NCI-H128 (cell line): ENCODE measurements at regions not wholly inside any gene's neighbourhood (a gene's known extent, or its start where the extent isn't known, plus 50 kb on each side); places are given as distances from the start of the nearest gene placed in this dataset.

Experiments
- DNase-seq: peaks from one replicate; lab custom pipeline; 2025; ENCODE audit not compliant: unreplicated experiment; lab: John Stamatoyannopoulos, UW

- no peak for DNase-seq
Observed at GRCh38 chr3:106208251-106208650, 339.4 kb upstream of the CBLB start.

GRCh38 chr3:106208967-106209366 lies 340.2 kb upstream of the CBLB start:
- DNase-seq, result no peak

GRCh38 chr3:106209482-106209881 lies 340.7 kb upstream of the CBLB start:
- no peak for DNase-seq

GRCh38 chr3:106210923-106211322 lies 342.1 kb upstream of the CBLB start:
- DNase-seq, result no peak

- no peak for DNase-seq
Observed at GRCh38 chr3:106212665-106213222, 343.9 kb upstream of the CBLB start.

GRCh38 chr3:106213954-106214353 lies 345.1 kb upstream of the CBLB start:
- no peak for DNase-seq

GRCh38 chr3:106214641-106215040 lies 345.8 kb upstream of the CBLB start:
- DNase-seq, result no peak

- no peak for DNase-seq
Observed at GRCh38 chr3:106215047-106215446, 346.2 kb upstream of the CBLB start.

- DNase-seq, result no peak
Observed at GRCh38 chr3:106217745-106218144, 348.9 kb upstream of the CBLB start.

GRCh38 chr3:106227068-106227467 lies 358.3 kb upstream of the CBLB start:
- DNase-seq, result no peak

- no peak for DNase-seq
Observed at GRCh38 chr3:106228271-106228670, 359.5 kb upstream of the CBLB start.

- no peak for DNase-seq
Observed at GRCh38 chr3:106229495-106230278, 360.9 kb upstream of the CBLB start.

- no peak for DNase-seq
Observed at GRCh38 chr3:106231086-106231485, 362.3 kb upstream of the CBLB start.

- DNase-seq, result no peak
Observed at GRCh38 chr3:106232956-106233355, 364.1 kb upstream of the CBLB start.

- no peak for DNase-seq
Observed at GRCh38 chr3:106239195-106239697, 370.4 kb upstream of the CBLB start.

GRCh38 chr3:106241593-106241992 lies 372.8 kb upstream of the CBLB start:
- DNase-seq, result no peak

- DNase-seq, result no peak
Observed at GRCh38 chr3:106242781-106243180, 374.0 kb upstream of the CBLB start.

GRCh38 chr3:106245400-106245799 lies 376.6 kb upstream of the CBLB start:
- DNase-seq, result no peak

- no peak for DNase-seq
Observed at GRCh38 chr3:106247902-106248684, 379.3 kb upstream of the CBLB start.

GRCh38 chr3:106249159-106249558 lies 380.3 kb upstream of the CBLB start:
- DNase-seq, result no peak

GRCh38 chr3:106249981-106250380 lies 381.2 kb upstream of the CBLB start:
- no peak for DNase-seq
